Spleen (tissue), 11 donors: ENCODE measurements at regions not wholly inside any gene's neighbourhood (a gene's known extent, or its start where the extent isn't known, plus 50 kb on each side); places are given as distances from the start of the nearest gene placed in this dataset.
"Not testable (repeated sequence)": the region's sequence is repeated elsewhere in the genome, so short reads cannot be mapped to it uniquely, and the experiment has no call there.

Experiments
- DNase-seq: peaks from one replicate; pipeline ENCODE4 v3.0.0-alpha.2; 2020
- H3K27ac ChIP-seq, 8 donors: fragments of 200-600 bp; sonication (generic) in 7 of 8; 1 replicate in 4 of 8; 2 replicates in 4 of 8; pipeline versions ENCODE4 v1.5.0 to v1.8.0; 2016 to 2021; ENCODE audit warnings: inconsistent platforms in 4 of 8, mild to moderate bottlenecking in 4 of 8, moderate library complexity in 1 of 8
- H3K27me3 ChIP-seq, 7 donors: fragments of 200-600 bp; sonication (generic) in 6 of 7; replicated peaks in 1 of 7; 1 replicate in 4 of 7; 2 replicates in 3 of 7; pipeline versions ENCODE4 v1.5.0 to v1.8.0; 2016 to 2021; ENCODE audit warnings: inconsistent platforms in 3 of 7, mild to moderate bottlenecking in 1 of 7
- H3K36me3 ChIP-seq, 6 donors: fragments of 200-600 bp; sonication (generic) in 5 of 6; 1 replicate in 4 of 6; 2 replicates in 2 of 6; pipeline versions ENCODE4 v1.5.0 to v1.8.0; 2016 to 2021; ENCODE audit warnings: inconsistent platforms in 2 of 6
- H3K4me1 ChIP-seq, 6 donors: fragments of 200-600 bp; sonication (generic) in 5 of 6; 1 replicate in 3 of 6; 2 replicates in 3 of 6; pipeline versions ENCODE4 v1.5.0 to v1.8.0; 2016 to 2021; ENCODE audit warnings: inconsistent platforms in 3 of 6
- H3K4me3 ChIP-seq, 8 donors: fragments of 200-600 bp; sonication (generic) in 7 of 8; 1 replicate in 4 of 8; 2 replicates in 4 of 8; pipeline versions ENCODE4 v1.5.0 to v1.8.0; 2016 to 2021; ENCODE audit warnings: inconsistent platforms in 4 of 8, mild to moderate bottlenecking in 4 of 8, moderate library complexity in 2 of 8
- H3K9me3 ChIP-seq, 8 donors: fragments of 200-600 bp; sonication (generic) in 7 of 8; 1 replicate in 4 of 8; 2 replicates in 4 of 8; pipeline versions ENCODE4 v1.5.0 to v1.8.0; 2016 to 2021; ENCODE audit warnings: inconsistent platforms in 4 of 8
- CTCF ChIP-seq, 11 experiments: fragments of 200-600 bp in 7 of 11; fragments of 450-650 bp in 4 of 11; sonication (generic) in 4 of 11; IDR thresholded peaks in 8 of 11; conservative IDR thresholded peaks in 3 of 11; 1 replicate in 7 of 11; 2 replicates in 4 of 11; pipeline versions ENCODE4 v1.4.0 to v1.8.0; 2016 to 2021; ENCODE audit warnings: antibody characterized with exemption in 11 of 11, inconsistent platforms in 4 of 11, mild to moderate bottlenecking in 1 of 11
- POLR2A ChIP-seq, 3 donors: fragments of 450-650 bp; IDR thresholded peaks; one replicate each; pipeline ENCODE4 v1.5.1; 2017; ENCODE audit warnings: antibody characterized with exemption in 3 of 3, mild to moderate bottlenecking in 1 of 3
- POLR2AphosphoS5 ChIP-seq, 3 donors: sonication (generic); formaldehyde crosslinking; IDR thresholded peaks; one replicate each; pipeline ENCODE4 v1.5.1; 2017; ENCODE audit warnings: antibody characterized with exemption in 3 of 3
- WGBS, 5 donors: extraction: QIAGEN DNeasy Blood & Tissue Kit in 3 of 5; methylation state at CpG; one replicate each; pipeline versions ENCODE4 v1.1.5 to v1.1.7; 2013 to 2018; 5-methylcytosine and 5-hydroxymethylcytosine counted together
- intact Hi-C: fragments of 100-400 bp; cut with DNase I; formaldehyde crosslinking; loops from one replicate; pipeline ENCODE4 v1.15.0; 2023; ENCODE audit warnings: low total_unique reads
- donor health status: healthy with polysubstance abuse.
- donor health status: DM: no; HTN: no; CAD: no; lungs with moderate emphysema.
- donor health status: DM: no; HTN: no; CAD: no.
- donor health status: Bipolar disorder and iron deficiency.
- donor health status: healthy.
- donor health status: DM: no; HTN: no; CAD: no.
- donor health status: DM: yes; HTN: yes; CAD: no.

- intact Hi-C loops = no loop called here
- Histone ChIP-seq H3K27ac (no peak overlapping the region), H3K27me3 (peaks cover 0 to 9% (median 0%) of the 10 kb centered on the region in 7 donors), H3K4me1 (no peaks in the 10 kb centered on the region), H3K36me3 (no peaks in the 10 kb centered on the region), H3K4me3 (no peak overlapping the region), H3K9me3 (peaks cover 0 to 9% (median 2%) of the 10 kb centered on the region in 8 donors)
- 40 to 84% (median 80%) methylated on average over 1 to 9 of the region's 9 CpGs for WGBS, 5 donors
- no peak for TF ChIP-seq POLR2A (IDR thresholded peaks at IDR 0.05)
- no peak for TF ChIP-seq POLR2AphosphoS5 (IDR thresholded peaks at IDR 0.05)
- DNase-seq = peak; percentile 63
These were observed 386.8 kb downstream of the TMEM121 start for GRCh38 chr14:105913221-105913620.

- no peak overlapping the region for H3K27ac ChIP-seq
- no peaks in the 10 kb centered on the region for H3K4me1 ChIP-seq
- WGBS, 5 donors = 72 to 100% (median 83%) methylated on average over 1 to 5 of the region's 5 CpGs; no CpG with 5 or more reads in 2 of the 5 donors
- intact Hi-C loops = no loop called here
- no peak for TF ChIP-seq POLR2A (IDR thresholded peaks at IDR 0.05)
- TF ChIP-seq POLR2AphosphoS5 (IDR thresholded peaks at IDR 0.05) = no peak
- no peak for TF ChIP-seq CTCF (IDR thresholded peaks at IDR 0.05 in 8 of 11, conservative IDR thresholded peaks at IDR 0.05 in 3 of 11)
- peaks cover 0 to 4% (median 0%) of the 10 kb centered on the region in 7 donors for H3K27me3 ChIP-seq
- H3K9me3 ChIP-seq = peaks cover 0 to 9% (median 2%) of the 10 kb centered on the region in 8 donors
- no peak overlapping the region for H3K4me3 ChIP-seq
- H3K36me3 ChIP-seq = no peaks in the 10 kb centered on the region
- peak; percentile 56 for DNase-seq
These were observed 387.5 kb downstream of the TMEM121 start for GRCh38 chr14:105913861-105914260.

- H3K4me1 ChIP-seq, intact Hi-C loops, H3K36me3 ChIP-seq, H3K27ac ChIP-seq, H3K27me3 ChIP-seq, H3K9me3 ChIP-seq: not testable (repeated sequence)
- H3K4me3 ChIP-seq = peak overlapping the region in 1 of 8 donors; percentile 14
- 58 to 85% (median 81%) methylated on average over 4 to 12 of the region's 12 CpGs; no CpG with 5 or more reads in 1 of the 5 donors for WGBS, 5 donors
- peak; percentile 22 for DNase-seq
These were observed 387.9 kb downstream of the TMEM121 start for GRCh38 chr14:105914281-105914680.

- peak; percentile 65 for DNase-seq
- intact Hi-C loops = no loop called here
- H3K36me3 ChIP-seq = no peaks in the 10 kb centered on the region
- no peak overlapping the region for H3K27ac ChIP-seq
- no peaks in the 10 kb centered on the region for H3K4me1 ChIP-seq
- H3K9me3 ChIP-seq = peaks cover 0 to 9% (median 2%) of the 10 kb centered on the region in 8 donors
- no peaks in the 10 kb centered on the region for H3K27me3 ChIP-seq
- H3K4me3 ChIP-seq = peak overlapping the region in 1 of 8 donors; percentile 14
- 40 to 82% (median 74%) methylated on average over 1 to 8 of the region's 8 CpGs for WGBS, 5 donors
- TF ChIP-seq POLR2A (IDR thresholded peaks at IDR 0.05) (no peak), POLR2AphosphoS5 (IDR thresholded peaks at IDR 0.05) (no peak), CTCF (IDR thresholded peaks at IDR 0.05 in 8 of 11, conservative IDR thresholded peaks at IDR 0.05 in 3 of 11) (no peak)
These were observed 388.5 kb downstream of the TMEM121 start for GRCh38 chr14:105914738-105915385.

GRCh38 chr14:105915546-105915945, 389.2 kb downstream of the TMEM121 start:
- H3K36me3 ChIP-seq, H3K27me3 ChIP-seq, H3K27ac ChIP-seq, H3K9me3 ChIP-seq, intact Hi-C loops, H3K4me1 ChIP-seq, DNase-seq: not testable (repeated sequence)
- WGBS, 5 donors = 54 to 69% (median 60%) methylated on average over 3 of the region's 3 CpGs
- peak overlapping the region in 1 of 8 donors; percentile 14 for H3K4me3 ChIP-seq

GRCh38 chr14:105917136-105917932, 391.0 kb downstream of the TMEM121 start:
- DNase-seq = peak; percentile 49
- 47 to 75% (median 68%) methylated on average over 7 to 20 of the region's 20 CpGs for WGBS, 5 donors
- H3K27me3 ChIP-seq, intact Hi-C loops, H3K9me3 ChIP-seq, H3K4me1 ChIP-seq, H3K36me3 ChIP-seq: not testable (repeated sequence)
- Histone ChIP-seq H3K4me3 (peak overlapping the region in 2 of 8 donors; percentile 14 to 22), H3K27ac (peak overlapping the region in 4 of 8 donors; percentile 26 to 43 (median 31))
